Activated naive CD4-positive, alpha-beta T cell treated with anti-CD3 and anti-CD28 coated beads, Interleukin-2, amount 10 ng/mL, durations not matched to agents 7 days and 5 days (primary cell): ENCODE measurements at regions not wholly inside any gene's neighbourhood (a gene's known extent, or its start where the extent isn't known, plus 50 kb on each side); places are given as distances from the start of the nearest gene placed in this dataset.
"Not testable (repeated sequence)": the region's sequence is repeated elsewhere in the genome, so short reads cannot be mapped to it uniquely, and the experiment has no call there.

Experiments used
- CTCF ChIA-PET: fragments of 350-600 bp; sonication (Branson Sonifier 250); formaldehyde crosslinking; loops from one replicate; lab custom pipeline; 2021; ENCODE audit warnings: antibody characterized with exemption; lab: Charles Lee
- DNase-seq: peaks from one replicate; pipeline ENCODE4 v3.0.0-alpha.2; 2020
- H3K27ac Mint-ChIP-seq: one replicate; pipeline ENCODE4 v1.8.0; 2021; ENCODE audit warnings: mild to moderate bottlenecking, moderate library complexity, mixed read lengths
- H3K27me3 Mint-ChIP-seq: one replicate; pipeline ENCODE4 v1.8.0; 2021; ENCODE audit warnings: mild to moderate bottlenecking, mixed read lengths
- H3K36me3 Mint-ChIP-seq: one replicate; pipeline ENCODE4 v1.8.0; 2021; ENCODE audit warnings: mixed read lengths
- H3K4me1 Mint-ChIP-seq: one replicate; pipeline ENCODE4 v1.8.0; 2021; ENCODE audit warnings: mixed read lengths
- H3K4me3 Mint-ChIP-seq: one replicate; pipeline ENCODE4 v1.8.0; 2021; ENCODE audit warnings: mild to moderate bottlenecking, moderate library complexity, mixed read lengths
- H3K9me3 Mint-ChIP-seq: one replicate; pipeline ENCODE4 v1.8.0; 2021; ENCODE audit warnings: mixed read lengths

DNA sequence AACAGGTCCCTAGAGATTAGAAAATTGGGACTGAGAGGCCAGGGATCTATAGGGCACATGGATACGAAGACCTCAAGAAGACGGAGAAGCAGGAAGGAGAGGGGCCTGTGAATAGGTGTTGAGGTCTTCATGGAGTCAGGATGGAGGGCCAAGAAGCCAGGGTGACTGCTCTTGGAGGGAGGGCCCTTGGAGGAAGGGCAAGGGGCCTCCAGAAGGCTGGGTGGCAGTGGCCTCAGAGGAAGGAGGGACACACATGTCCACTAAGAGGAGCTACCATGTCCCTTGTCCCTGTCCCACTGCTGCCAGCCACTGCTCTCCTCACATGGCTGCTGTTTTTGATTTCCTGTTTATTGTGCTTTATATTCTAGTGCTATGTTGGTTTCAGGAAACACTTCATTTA, 589.5 kb upstream of the B3GAT1 start:
- no peak for DNase-seq
- Mint-ChIP-seq H3K27ac (no peak overlapping the region), H3K4me1 (no peaks in the 10 kb centered on the region), H3K9me3 (no peaks in the 10 kb centered on the region), H3K27me3 (peaks cover 3% of the 10 kb centered on the region), H3K4me3 (no peak overlapping the region), H3K36me3 (no peaks in the 10 kb centered on the region)
- CTCF ChIA-PET, result no interaction called here

- H3K4me1 Mint-ChIP-seq, H3K9me3 Mint-ChIP-seq, H3K4me3 Mint-ChIP-seq, H3K27ac Mint-ChIP-seq, CTCF ChIA-PET, DNase-seq, H3K27me3 Mint-ChIP-seq, H3K36me3 Mint-ChIP-seq: not testable (repeated sequence)
Observed at GRCh38 chr11:135001065-135001464, 589.0 kb upstream of the B3GAT1 start.

DNA sequence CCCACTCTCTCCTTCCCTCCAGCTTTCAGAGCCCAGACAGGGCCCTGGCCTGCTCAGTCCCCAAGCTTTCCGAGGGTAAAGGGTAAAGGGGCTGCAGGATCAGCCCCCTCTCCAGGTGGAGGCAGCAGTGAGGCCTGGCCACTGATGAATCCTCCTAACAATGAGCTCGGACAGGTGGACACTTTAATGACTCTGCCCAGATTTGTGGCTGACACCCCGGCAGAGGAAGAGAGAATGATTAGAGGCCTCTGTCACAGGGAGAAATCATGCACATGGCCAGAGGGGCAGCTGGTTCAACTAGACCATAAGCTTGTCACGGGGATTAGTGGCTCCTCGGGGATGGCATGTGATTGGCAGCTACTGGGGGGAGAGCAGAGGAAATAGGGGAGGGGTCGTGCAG, 587.5 kb upstream of the B3GAT1 start:
- Mint-ChIP-seq H3K27me3 (no peaks in the 10 kb centered on the region), H3K4me3 (no peak overlapping the region), H3K36me3 (no peaks in the 10 kb centered on the region), H3K4me1 (no peaks in the 10 kb centered on the region), H3K9me3 (no peaks in the 10 kb centered on the region), H3K27ac (no peak overlapping the region)
- CTCF ChIA-PET, result interaction anchor here (0.7 kb wide), 1 partner anchor 131 kb away, joined by 3 read pairs; no protein-coding TSS in a partner anchor
- DNase-seq, result no peak

GRCh38 chr11:134997652-134998320, 585.7 kb upstream of the B3GAT1 start:
- CTCF ChIA-PET, result no interaction called here
- Mint-ChIP-seq H3K27me3 (no peaks in the 10 kb centered on the region), H3K4me3 (no peak overlapping the region)

DNA sequence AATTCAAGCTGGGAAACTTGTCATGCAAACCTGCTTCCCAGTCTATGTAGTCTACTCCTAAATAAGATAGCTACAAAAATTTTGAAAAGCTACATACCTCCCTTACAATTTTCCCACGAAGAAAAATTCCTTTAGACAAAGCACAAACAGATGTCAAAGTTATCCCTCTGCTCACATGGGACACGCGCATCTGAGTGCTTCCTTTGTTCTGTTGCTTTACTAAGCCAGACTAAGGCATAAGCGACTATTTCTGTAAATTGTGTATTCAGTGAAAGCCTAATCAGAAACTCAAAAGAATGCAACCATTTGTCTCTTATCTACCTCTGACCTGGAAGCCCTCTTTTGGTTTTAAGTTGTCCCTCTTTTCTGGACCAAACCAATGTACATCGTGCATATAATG, 583.7 kb upstream of the B3GAT1 start:
- DNase-seq, result no peak
- Mint-ChIP-seq H3K4me1 (no peaks in the 10 kb centered on the region), H3K36me3 (no peaks in the 10 kb centered on the region), H3K27ac (no peak overlapping the region), H3K27me3 (no peaks in the 10 kb centered on the region), H3K4me3 (no peak overlapping the region), H3K9me3 (no peaks in the 10 kb centered on the region)
- CTCF ChIA-PET, result no interaction called here

More at GRCh38 chr11:134997652-134998320, 585.7 kb upstream of the B3GAT1 start:
- Mint-ChIP-seq H3K9me3 (no peaks in the 10 kb centered on the region), H3K27ac (no peak overlapping the region), H3K36me3 (no peaks in the 10 kb centered on the region), H3K4me1 (no peaks in the 10 kb centered on the region)
- no peak for DNase-seq

DNA sequence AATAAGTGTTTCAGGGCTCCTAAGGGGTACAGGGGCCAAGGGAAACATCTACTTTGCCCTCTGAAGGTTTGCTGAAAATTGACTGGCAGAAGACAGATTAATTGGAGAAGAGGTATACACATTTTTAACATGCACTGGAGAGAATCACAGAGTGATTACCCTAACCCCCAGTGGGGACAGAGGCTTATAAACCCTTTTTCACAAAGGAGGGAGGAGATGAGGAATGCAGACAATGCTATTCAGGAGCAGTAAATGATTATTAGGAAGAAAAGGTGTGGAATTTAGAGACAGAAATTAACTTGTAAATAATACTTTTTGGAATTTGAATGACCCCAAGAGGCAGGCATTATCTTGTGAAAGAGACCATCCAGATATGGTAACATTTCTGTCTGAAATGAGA, 582.4 kb upstream of the B3GAT1 start:
- no peak overlapping the region for H3K27ac Mint-ChIP-seq
- no peaks in the 10 kb centered on the region for H3K4me1 Mint-ChIP-seq
- CTCF ChIA-PET, result no interaction called here
- no peaks in the 10 kb centered on the region for H3K27me3 Mint-ChIP-seq
- no peaks in the 10 kb centered on the region for H3K9me3 Mint-ChIP-seq
- no peaks in the 10 kb centered on the region for H3K36me3 Mint-ChIP-seq
- H3K4me3 Mint-ChIP-seq, result no peak overlapping the region
- DNase-seq, result no peak

- no peaks in the 10 kb centered on the region for H3K4me1 Mint-ChIP-seq
Observed at GRCh38 chr11:134993691-134994243, 581.7 kb upstream of the B3GAT1 start.

GRCh38 chr11:134992981-134993380, 580.9 kb upstream of the B3GAT1 start:
- H3K27ac Mint-ChIP-seq, result no peak overlapping the region
- no peaks in the 10 kb centered on the region for H3K36me3 Mint-ChIP-seq
- no peak for DNase-seq
- CTCF ChIA-PET, result no interaction called here
- H3K27me3 Mint-ChIP-seq, result no peaks in the 10 kb centered on the region
- no peaks in the 10 kb centered on the region for H3K4me1 Mint-ChIP-seq
- H3K9me3 Mint-ChIP-seq, result no peaks in the 10 kb centered on the region
- H3K4me3 Mint-ChIP-seq, result no peak overlapping the region

More at GRCh38 chr11:134993691-134994243, 581.7 kb upstream of the B3GAT1 start:
- Mint-ChIP-seq H3K27me3 (no peaks in the 10 kb centered on the region), H3K36me3 (no peaks in the 10 kb centered on the region), H3K9me3 (no peaks in the 10 kb centered on the region), H3K27ac (no peak overlapping the region), H3K4me3 (no peak overlapping the region)
- no peak for DNase-seq
- CTCF ChIA-PET, result no interaction called here

DNA sequence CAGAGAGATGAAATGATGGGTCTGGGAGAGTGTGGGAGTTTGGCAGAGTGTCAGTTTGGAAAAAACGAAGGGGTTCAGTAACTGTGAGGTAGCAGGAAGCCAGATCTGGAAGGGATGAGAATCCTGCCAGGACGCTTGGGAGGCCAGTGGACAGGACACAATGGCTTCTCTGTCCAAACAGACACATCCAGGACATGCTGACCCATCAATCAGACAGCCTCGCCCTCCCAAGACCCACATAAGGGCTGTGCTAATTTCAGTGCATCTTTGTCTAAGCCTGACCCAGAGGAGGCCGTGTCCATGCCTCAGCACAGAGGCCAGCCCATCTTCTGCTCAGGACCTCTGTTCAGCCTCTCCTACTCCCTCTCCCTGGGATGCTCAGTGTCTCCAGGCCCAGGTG, 576.5 kb upstream of the B3GAT1 start:
- Mint-ChIP-seq H3K4me3 (no peak overlapping the region), H3K36me3 (no peaks in the 10 kb centered on the region), H3K4me1 (peaks cover 2% of the 10 kb centered on the region), H3K9me3 (no peaks in the 10 kb centered on the region), H3K27me3 (no peaks in the 10 kb centered on the region), H3K27ac (no peak overlapping the region)
- DNase-seq, result no peak
- CTCF ChIA-PET, result no interaction called here

DNA sequence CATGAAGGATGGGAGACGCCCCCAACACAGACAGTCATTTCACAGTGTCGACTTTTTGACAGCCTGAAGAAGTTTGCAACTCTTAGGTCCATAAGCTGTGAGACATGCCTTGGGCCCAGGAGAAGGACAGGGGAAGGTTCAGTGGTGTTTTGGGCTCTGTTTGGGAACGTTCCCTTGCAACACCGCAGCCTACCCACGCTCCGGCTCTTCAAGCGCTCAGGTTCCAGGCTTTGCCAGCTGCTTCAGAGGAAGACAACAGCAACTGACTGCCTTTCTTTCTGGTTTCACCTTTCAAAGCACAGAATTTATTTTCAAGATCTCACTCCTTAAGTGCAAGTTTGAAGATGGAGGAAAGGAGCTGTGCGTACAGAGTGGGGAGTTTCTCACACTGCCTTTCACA, 575.8 kb upstream of the B3GAT1 start:
- H3K36me3 Mint-ChIP-seq, result no peaks in the 10 kb centered on the region
- H3K27me3 Mint-ChIP-seq, result no peaks in the 10 kb centered on the region
- DNase-seq, result no peak

GRCh38 chr11:134987223-134987768, 575.3 kb upstream of the B3GAT1 start:
- peaks cover 2% of the 10 kb centered on the region for H3K4me1 Mint-ChIP-seq
- no peaks in the 10 kb centered on the region for H3K27me3 Mint-ChIP-seq
- CTCF ChIA-PET, result no interaction called here
- no peak overlapping the region for H3K27ac Mint-ChIP-seq
- no peaks in the 10 kb centered on the region for H3K36me3 Mint-ChIP-seq
- DNase-seq, result no peak
- no peaks in the 10 kb centered on the region for H3K9me3 Mint-ChIP-seq
- H3K4me3 Mint-ChIP-seq, result no peak overlapping the region

More for the DNA sequence above, 575.8 kb upstream of the B3GAT1 start:
- no peaks in the 10 kb centered on the region for H3K9me3 Mint-ChIP-seq
- peaks cover 2% of the 10 kb centered on the region for H3K4me1 Mint-ChIP-seq
- no peak overlapping the region for H3K4me3 Mint-ChIP-seq
- no peak overlapping the region for H3K27ac Mint-ChIP-seq
- CTCF ChIA-PET, result no interaction called here

GRCh38 chr11:134984421-134984820, 572.4 kb upstream of the B3GAT1 start:
- H3K4me1 Mint-ChIP-seq, result peaks cover 2% of the 10 kb centered on the region
- H3K9me3 Mint-ChIP-seq, result no peaks in the 10 kb centered on the region
- H3K27me3 Mint-ChIP-seq, result no peaks in the 10 kb centered on the region
- H3K27ac Mint-ChIP-seq, result no peak overlapping the region
- no peak overlapping the region for H3K4me3 Mint-ChIP-seq
- CTCF ChIA-PET, result no interaction called here
- H3K36me3 Mint-ChIP-seq, result no peaks in the 10 kb centered on the region
- no peak for DNase-seq

- H3K27me3 Mint-ChIP-seq, DNase-seq, H3K27ac Mint-ChIP-seq, H3K36me3 Mint-ChIP-seq, H3K4me3 Mint-ChIP-seq, CTCF ChIA-PET, H3K4me1 Mint-ChIP-seq, H3K9me3 Mint-ChIP-seq: not testable (repeated sequence)
Observed at GRCh38 chr11:134982432-134982831, 570.4 kb upstream of the B3GAT1 start.

DNA sequence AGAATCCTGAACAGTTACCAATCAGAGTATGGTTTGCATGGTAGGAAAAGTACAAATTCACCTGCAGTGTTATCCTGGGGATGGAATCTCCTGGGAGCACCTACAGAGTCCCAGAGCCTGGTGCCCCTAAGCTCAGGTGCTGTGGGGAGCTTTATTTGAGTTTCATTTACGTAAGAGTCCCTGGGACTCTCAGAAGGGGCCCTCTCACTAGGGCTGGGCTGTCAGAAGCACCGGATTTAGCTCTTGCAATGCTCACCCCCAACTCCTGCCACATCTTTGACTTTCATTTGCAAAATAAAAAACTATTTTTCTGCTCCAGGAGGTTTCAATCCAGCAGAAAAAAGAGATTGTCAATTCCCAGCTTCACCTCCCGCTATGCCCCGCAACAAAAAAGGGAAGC, 569.8 kb upstream of the B3GAT1 start:
- no peaks in the 10 kb centered on the region for H3K27me3 Mint-ChIP-seq
- H3K9me3 Mint-ChIP-seq, result no peaks in the 10 kb centered on the region
- DNase-seq, result no peak
- CTCF ChIA-PET, result no interaction called here
- H3K4me1 Mint-ChIP-seq, result peaks cover 2% of the 10 kb centered on the region
- no peak overlapping the region for H3K27ac Mint-ChIP-seq
- no peaks in the 10 kb centered on the region for H3K36me3 Mint-ChIP-seq
- no peak overlapping the region for H3K4me3 Mint-ChIP-seq
